SK-N-SH treated with all-trans-retinoic acid at 6 μM for 48 hours (cell line): ENCODE measurements at regions not wholly inside any gene's neighbourhood (a gene's known extent, or its start where the extent isn't known, plus 50 kb on each side); places are given as distances from the start of the nearest gene placed in this dataset.

Source experiments
- ATAC-seq: fragments of 200-7000 bp; cut with Tn5 transposase; 3 replicates; pipeline ENCODE4 v1.9.1; 2020; ENCODE audit warnings: mild to moderate bottlenecking, moderate library complexity
- ARNTL ChIP-seq: fragments of 450-650 bp; formaldehyde crosslinking; IDR thresholded peaks from 2 replicates; pipeline ENCODE4 v1.5.0; 2020; ENCODE audit warnings: low read depth, mild to moderate bottlenecking, moderate library complexity, borderline replicate concordance
- BACH2 ChIP-seq: fragments of 250-450 bp; sonication (Bioruptor Pico); IDR thresholded peaks from 2 replicates; pipeline ENCODE4 v1.9.0; 2021; ENCODE audit warnings: mild to moderate bottlenecking, borderline replicate concordance
- CSDC2 ChIP-seq: fragments of 250-450 bp; sonication (Bioruptor Pico); IDR thresholded peaks from 2 replicates; pipeline ENCODE4 v1.5.0; 2020; ENCODE audit warnings: mild to moderate bottlenecking, moderate library complexity
- ESRRG ChIP-seq: fragments of 250-450 bp; sonication (Bioruptor Pico); IDR thresholded peaks from 2 replicates; pipeline ENCODE4 v1.6.1; 2021; ENCODE audit warnings: mild to moderate bottlenecking
- GLIS3 ChIP-seq: fragments of 250-450 bp; sonication (Bioruptor Pico); IDR thresholded peaks from 2 replicates; pipeline ENCODE4 v1.5.0; 2020; ENCODE audit warnings: mild to moderate bottlenecking, moderate library complexity
- ISL1 ChIP-seq: fragments of 250-450 bp; sonication (Bioruptor Pico); IDR thresholded peaks from 2 replicates; pipeline ENCODE4 v2.1.2; 2022; ENCODE audit warnings: mild to moderate bottlenecking, moderate library complexity
- PPARA ChIP-seq: fragments of 250-450 bp; sonication (Bioruptor Pico); IDR thresholded peaks from 2 replicates; pipeline ENCODE4 v1.5.0; 2020; ENCODE audit warnings: mild to moderate bottlenecking, borderline replicate concordance
- RARB ChIP-seq: fragments of 250-450 bp; sonication (Bioruptor Pico); IDR thresholded peaks from 2 replicates; pipeline ENCODE4 v1.8.0; 2021; ENCODE audit warnings: mild to moderate bottlenecking, moderate library complexity
- SNAI2 ChIP-seq: fragments of 250-450 bp; sonication (Bioruptor Pico); IDR thresholded peaks from 2 replicates; pipeline ENCODE4 v1.5.0; 2020; ENCODE audit warnings: mild to moderate bottlenecking, moderate library complexity
- TCF4 ChIP-seq: fragments of 250-450 bp; sonication (Bioruptor Pico); IDR thresholded peaks from 2 replicates; pipeline ENCODE4 v1.8.0; 2021; ENCODE audit warnings: mild to moderate bottlenecking, moderate library complexity, borderline replicate concordance
- TOX ChIP-seq: fragments of 250-450 bp; sonication (Bioruptor Pico); IDR thresholded peaks from 2 replicates; pipeline ENCODE4 v1.8.0; 2021; ENCODE audit warnings: mild to moderate bottlenecking, moderate library complexity, borderline replicate concordance
- TSHZ2 ChIP-seq: fragments of 250-450 bp; sonication (Bioruptor Pico); IDR thresholded peaks from 2 replicates; pipeline ENCODE4 v1.5.0; 2020; ENCODE audit warnings: mild to moderate bottlenecking, moderate library complexity
- ZC3H10 ChIP-seq: fragments of 250-450 bp; sonication (Bioruptor Pico); IDR thresholded peaks from 2 replicates; pipeline ENCODE4 v1.5.1; 2021; ENCODE audit warnings: mild to moderate bottlenecking, moderate library complexity
- ZFP3 ChIP-seq: fragments of 250-450 bp; sonication (Bioruptor Pico); IDR thresholded peaks from 2 replicates; pipeline ENCODE4 v1.5.0; 2020; ENCODE audit warnings: mild to moderate bottlenecking, moderate library complexity
- ZFP30 ChIP-seq: fragments of 450-650 bp; formaldehyde crosslinking; IDR thresholded peaks from 2 replicates; pipeline ENCODE4 v1.5.0; 2022; ENCODE audit warnings: mild to moderate bottlenecking, moderate library complexity
- ZNF70 ChIP-seq: fragments of 450-650 bp; formaldehyde crosslinking; IDR thresholded peaks from 2 replicates; pipeline ENCODE4 v1.5.0; 2020; ENCODE audit warnings: mild to moderate bottlenecking, moderate library complexity
- TF ChIP-seq, protein P1 (sequence below): fragments of 250-450 bp; sonication (Bioruptor Pico); IDR thresholded peaks from 2 replicates; pipeline ENCODE4 v1.5.1; 2020; ENCODE audit warnings: low read depth, mild to moderate bottlenecking, moderate library complexity
- TF ChIP-seq, protein P2 (sequence below): fragments of 250-450 bp; sonication (Bioruptor Pico); IDR thresholded peaks from 2 replicates; pipeline ENCODE4 v1.5.1; 2021; ENCODE audit warnings: mild to moderate bottlenecking, moderate library complexity
- TF ChIP-seq, protein P3 (sequence below): fragments of 250-450 bp; sonication (Bioruptor Pico); IDR thresholded peaks from 2 replicates; pipeline ENCODE4 v1.8.0; 2021; ENCODE audit warnings: low read depth, mild to moderate bottlenecking, moderate library complexity, borderline replicate concordance
- TF ChIP-seq, protein P4 (sequence below): fragments of 250-450 bp; sonication (Bioruptor Pico); IDR thresholded peaks from 2 replicates; pipeline ENCODE4 v1.8.0; 2020; ENCODE audit warnings: mild to moderate bottlenecking, moderate library complexity, borderline replicate concordance

- TF ChIP-seq ZFP3 (no peak), ARNTL (CRISPR knock-in tag) (no peak), PPARA (CRISPR knock-in tag) (no peak), BACH2 (CRISPR knock-in tag) (no peak), TCF4 (CRISPR knock-in tag) (no peak), ISL1 (CRISPR knock-in tag) (no peak), ZC3H10 (CRISPR knock-in tag) (no peak), RARB (CRISPR knock-in tag) (no peak), TSHZ2 (no peak)
- TF ChIP-seq, protein P1, sequence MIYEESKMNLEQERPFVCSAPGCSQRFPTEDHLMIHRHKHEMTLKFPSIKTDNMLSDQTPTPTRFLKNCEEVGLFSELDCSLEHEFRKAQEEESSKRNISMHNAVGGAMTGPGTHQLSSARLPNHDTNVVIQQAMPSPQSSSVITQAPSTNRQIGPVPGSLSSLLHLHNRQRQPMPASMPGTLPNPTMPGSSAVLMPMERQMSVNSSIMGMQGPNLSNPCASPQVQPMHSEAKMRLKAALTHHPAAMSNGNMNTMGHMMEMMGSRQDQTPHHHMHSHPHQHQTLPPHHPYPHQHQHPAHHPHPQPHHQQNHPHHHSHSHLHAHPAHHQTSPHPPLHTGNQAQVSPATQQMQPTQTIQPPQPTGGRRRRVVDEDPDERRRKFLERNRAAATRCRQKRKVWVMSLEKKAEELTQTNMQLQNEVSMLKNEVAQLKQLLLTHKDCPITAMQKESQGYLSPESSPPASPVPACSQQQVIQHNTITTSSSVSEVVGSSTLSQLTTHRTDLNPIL (CRISPR knock-in tag): no peak
- TF ChIP-seq, protein P2, sequence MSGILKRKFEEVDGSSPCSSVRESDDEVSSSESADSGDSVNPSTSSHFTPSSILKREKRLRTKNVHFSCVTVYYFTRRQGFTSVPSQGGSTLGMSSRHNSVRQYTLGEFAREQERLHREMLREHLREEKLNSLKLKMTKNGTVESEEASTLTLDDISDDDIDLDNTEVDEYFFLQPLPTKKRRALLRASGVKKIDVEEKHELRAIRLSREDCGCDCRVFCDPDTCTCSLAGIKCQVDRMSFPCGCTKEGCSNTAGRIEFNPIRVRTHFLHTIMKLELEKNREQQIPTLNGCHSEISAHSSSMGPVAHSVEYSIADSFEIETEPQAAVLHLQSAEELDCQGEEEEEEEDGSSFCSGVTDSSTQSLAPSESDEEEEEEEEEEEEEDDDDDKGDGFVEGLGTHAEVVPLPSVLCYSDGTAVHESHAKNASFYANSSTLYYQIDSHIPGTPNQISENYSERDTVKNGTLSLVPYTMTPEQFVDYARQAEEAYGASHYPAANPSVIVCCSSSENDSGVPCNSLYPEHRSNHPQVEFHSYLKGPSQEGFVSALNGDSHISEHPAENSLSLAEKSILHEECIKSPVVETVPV (CRISPR knock-in tag): no peak
- TF ChIP-seq, protein P3, sequence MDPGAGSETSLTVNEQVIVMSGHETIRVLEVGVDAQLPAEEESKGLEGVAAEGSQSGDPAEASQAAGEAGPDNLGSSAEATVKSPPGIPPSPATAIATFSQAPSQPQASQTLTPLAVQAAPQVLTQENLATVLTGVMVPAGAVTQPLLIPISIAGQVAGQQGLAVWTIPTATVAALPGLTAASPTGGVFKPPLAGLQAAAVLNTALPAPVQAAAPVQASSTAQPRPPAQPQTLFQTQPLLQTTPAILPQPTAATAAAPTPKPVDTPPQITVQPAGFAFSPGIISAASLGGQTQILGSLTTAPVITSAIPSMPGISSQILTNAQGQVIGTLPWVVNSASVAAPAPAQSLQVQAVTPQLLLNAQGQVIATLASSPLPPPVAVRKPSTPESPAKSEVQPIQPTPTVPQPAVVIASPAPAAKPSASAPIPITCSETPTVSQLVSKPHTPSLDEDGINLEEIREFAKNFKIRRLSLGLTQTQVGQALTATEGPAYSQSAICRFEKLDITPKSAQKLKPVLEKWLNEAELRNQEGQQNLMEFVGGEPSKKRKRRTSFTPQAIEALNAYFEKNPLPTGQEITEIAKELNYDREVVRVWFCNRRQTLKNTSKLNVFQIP: no peak
- TF ChIP-seq, protein P4, sequence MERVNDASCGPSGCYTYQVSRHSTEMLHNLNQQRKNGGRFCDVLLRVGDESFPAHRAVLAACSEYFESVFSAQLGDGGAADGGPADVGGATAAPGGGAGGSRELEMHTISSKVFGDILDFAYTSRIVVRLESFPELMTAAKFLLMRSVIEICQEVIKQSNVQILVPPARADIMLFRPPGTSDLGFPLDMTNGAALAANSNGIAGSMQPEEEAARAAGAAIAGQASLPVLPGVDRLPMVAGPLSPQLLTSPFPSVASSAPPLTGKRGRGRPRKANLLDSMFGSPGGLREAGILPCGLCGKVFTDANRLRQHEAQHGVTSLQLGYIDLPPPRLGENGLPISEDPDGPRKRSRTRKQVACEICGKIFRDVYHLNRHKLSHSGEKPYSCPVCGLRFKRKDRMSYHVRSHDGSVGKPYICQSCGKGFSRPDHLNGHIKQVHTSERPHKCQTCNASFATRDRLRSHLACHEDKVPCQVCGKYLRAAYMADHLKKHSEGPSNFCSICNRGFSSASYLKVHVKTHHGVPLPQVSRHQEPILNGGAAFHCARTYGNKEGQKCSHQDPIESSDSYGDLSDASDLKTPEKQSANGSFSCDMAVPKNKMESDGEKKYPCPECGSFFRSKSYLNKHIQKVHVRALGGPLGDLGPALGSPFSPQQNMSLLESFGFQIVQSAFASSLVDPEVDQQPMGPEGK (CRISPR knock-in tag): no peak
- no peak for ATAC-seq
Observed at GRCh38 chr12:124495194-124495983, 72.0 kb downstream of the NCOR2 start.

GRCh38 chr12:124494751-124495129 is 72.7 kb downstream of the NCOR2 start:
- no peak for ATAC-seq
- no peak for TF ChIP-seq CSDC2 (CRISPR knock-in tag)
- no peak for TF ChIP-seq ESRRG (CRISPR knock-in tag)
- TF ChIP-seq ZFP30 (CRISPR knock-in tag): no peak
- no peak for TF ChIP-seq ZFP3
- no peak for TF ChIP-seq TSHZ2
- TF ChIP-seq, protein P1 (CRISPR knock-in tag): no peak
- no peak for TF ChIP-seq PPARA (CRISPR knock-in tag)
- no peak for TF ChIP-seq ZC3H10 (CRISPR knock-in tag)
- no peak for TF ChIP-seq BACH2 (CRISPR knock-in tag)
- no peak for TF ChIP-seq RARB (CRISPR knock-in tag)
- TF ChIP-seq ZNF70 (CRISPR knock-in tag): no peak
- TF ChIP-seq, protein P4 (CRISPR knock-in tag): no peak
- no peak for TF ChIP-seq TOX (CRISPR knock-in tag)
- TF ChIP-seq SNAI2: no peak
- no peak for TF ChIP-seq GLIS3 (CRISPR knock-in tag)
- TF ChIP-seq, protein P3: no peak
- TF ChIP-seq TCF4 (CRISPR knock-in tag): no peak
